HCT116 (cell line): ENCODE measurements at regions not wholly inside any gene's neighbourhood (a gene's known extent, or its start where the extent isn't known, plus 50 kb on each side); places are given as distances from the start of the nearest gene placed in this dataset.

ENCODE experiments used
- ATAC-seq: fragments of 200-7000 bp; cut with Tn5 transposase; 2 replicates; pipeline ENCODE4 v1.9.1; 2020; ENCODE audit warnings: mild to moderate bottlenecking, moderate library complexity
- BruUV-seq: library from RNA; stranded (reverse); fragments of 400-500 nt; replicated peaks from 2 replicates; lab custom pipeline; 2021; lab: Mats Ljungman, UMichigan
- CTCF ChIA-PET: fragments of 300-600 bp; sonication (Branson Sonifier 250); formaldehyde crosslinking; loops from one replicate; lab custom pipeline; 2021; ENCODE audit warnings: antibody characterized with exemption; lab: Charles Lee
- POLR2A ChIA-PET: fragments of 300-600, 350-600 bp; sonication (Branson Sonifier 250); formaldehyde crosslinking; loops from one replicate; lab custom pipeline; 2021; ENCODE audit warnings: antibody characterized with exemption; lab: Charles Lee
- RAD21 ChIA-PET, 2 experiments: fragments of 300-600 bp; sonication (Branson Sonifier 250); formaldehyde crosslinking; loops; one replicate each; lab custom pipeline; 2023; ENCODE audit warnings: low total read pairs in 2 of 2; ENCODE audit not compliant: uncharacterized antibody in 2 of 2, unreplicated experiment in 2 of 2, low non-redundant PET in 1 of 2; lab: Charles Lee
- DNase-seq: peaks from one replicate; pipeline ENCODE4 v3.0.0-alpha.2; 2010; ENCODE audit warnings: low read depth, low spot score
- H2AFZ ChIP-seq: fragments of 200-600 bp; shearing (Covaris generic), sonication (generic); 2 replicates; pipeline ENCODE4 v1.6.1; 2017; ENCODE audit warnings: low read depth, mixed run types, mixed read lengths, antibody characterized with exemption, low read length; ENCODE audit not compliant: poor library complexity, severe bottlenecking
- H3K27ac ChIP-seq: 2 replicates; pipeline ENCODE4 v1.5.1; 2012; ENCODE audit warnings: low read depth, low read length
- H3K27me3 ChIP-seq: fragments of 200-600 bp; sonication (generic); 2 replicates; pipeline ENCODE4 v1.6.1; 2016; ENCODE audit warnings: mixed run types, low read length, mixed read lengths; ENCODE audit not compliant: insufficient read depth
- H3K36me3 ChIP-seq, 2 experiments: fragments of 200-500 bp in 1 of 2; fragments of 200-600 bp in 1 of 2; sonication (Bioruptor generic) in 1 of 2; sonication (generic) in 1 of 2; 2 replicates each; pipeline versions ENCODE4 v1.5.1 to v1.6.1; 2014 to 2016; ENCODE audit warnings: low read length in 2 of 2, inconsistent platforms in 1 of 2, mixed read lengths in 1 of 2, mixed run types in 1 of 2; ENCODE audit not compliant: insufficient read depth in 2 of 2, control insufficient read depth in 1 of 2
- H3K4me1 ChIP-seq, 2 experiments: fragments of 200-600 bp in 1 of 2; sonication (generic) in 1 of 2; 2 replicates each; pipeline versions ENCODE4 v1.5.1 to v1.6.1; 2012 to 2017; ENCODE audit warnings: low read length in 2 of 2, inconsistent platforms in 1 of 2, mild to moderate bottlenecking in 1 of 2, mixed read lengths in 1 of 2, mixed run types in 1 of 2, moderate library complexity in 1 of 2; ENCODE audit not compliant: insufficient read depth in 2 of 2, control insufficient read depth in 1 of 2
- H3K4me2 ChIP-seq: fragments of 200-600 bp; sonication (generic); 2 replicates; pipeline ENCODE4 v1.6.1; 2017; ENCODE audit warnings: mixed run types, low read length, mixed read lengths
- H3K4me3 ChIP-seq, 2 experiments: fragments of 200-600 bp in 1 of 2; sonication (generic) in 1 of 2; replicated peaks in 1 of 2; 2 replicates each; pipeline ENCODE4 v1.5.1; 2011 to 2016; ENCODE audit warnings: low read length in 2 of 2, control low read depth in 1 of 2, low read depth in 1 of 2, mild to moderate bottlenecking in 1 of 2, mixed read lengths in 1 of 2, mixed run types in 1 of 2
- H3K79me2 ChIP-seq: fragments of 200-600 bp; sonication (generic); 2 replicates; pipeline ENCODE4 v1.6.1; 2017; ENCODE audit warnings: mild to moderate bottlenecking, mixed run types, low read length, moderate library complexity, mixed read lengths; ENCODE audit not compliant: insufficient read depth
- H3K9ac ChIP-seq: fragments of 200-600 bp; sonication (generic); 2 replicates; pipeline ENCODE4 v1.6.1; 2016; ENCODE audit warnings: low read length, mixed read lengths
- H3K9me2 ChIP-seq: fragments of 200-600 bp; sonication (generic), shearing (Covaris generic); 2 replicates; pipeline ENCODE4 v1.6.1; 2017; ENCODE audit warnings: mixed run types, mild to moderate bottlenecking, moderate library complexity; ENCODE audit not compliant: insufficient read depth
- H3K9me3 ChIP-seq, 2 experiments: fragments of 200-500 bp in 1 of 2; fragments of 200-600 bp in 1 of 2; sonication (Bioruptor generic) in 1 of 2; sonication (generic) in 1 of 2; 2 replicates each; pipeline ENCODE4 v1.6.1; 2014 to 2017; ENCODE audit warnings: low read length in 2 of 2, mixed read lengths in 2 of 2, inconsistent platforms in 1 of 2, low read depth in 1 of 2, mild to moderate bottlenecking in 1 of 2, mixed run types in 1 of 2, moderate library complexity in 1 of 2; ENCODE audit not compliant: control insufficient read depth in 1 of 2, insufficient read depth in 1 of 2
- H4K20me1 ChIP-seq: fragments of 200-600 bp; sonication (generic), shearing (Covaris generic); 2 replicates; pipeline ENCODE4 v1.6.1; 2017; ENCODE audit warnings: mixed run types, mild to moderate bottlenecking, moderate library complexity; ENCODE audit not compliant: insufficient read depth
- CBX3 ChIP-seq: IDR thresholded peaks from 2 replicates; pipeline ENCODE4 v1.6.1; 2012; ENCODE audit warnings: low read depth
- CEBPB ChIP-seq: IDR thresholded peaks from 2 replicates; pipeline ENCODE4 v1.6.1; 2012; ENCODE audit warnings: low read depth
- POLR2AphosphoS5 ChIP-seq: IDR thresholded peaks from 2 replicates; pipeline ENCODE4 v1.6.1; 2011; ENCODE audit warnings: mild to moderate bottlenecking, low read depth, low read length, moderate library complexity
- RAD21 ChIP-seq: IDR thresholded peaks from 2 replicates; pipeline ENCODE4 v1.6.1; 2012; ENCODE audit warnings: low read depth, mild to moderate bottlenecking
- REST ChIP-seq: IDR thresholded peaks from 2 replicates; pipeline ENCODE4 v1.6.1; 2012; ENCODE audit warnings: low read depth
- SRF ChIP-seq: IDR thresholded peaks from 2 replicates; pipeline ENCODE4 v1.6.1; 2012; ENCODE audit warnings: low read depth
- ZFX ChIP-seq: fragments of 450-650 bp; IDR thresholded peaks from 2 replicates; pipeline ENCODE4 v1.6.1; 2017
- ZNF274 ChIP-seq: fragments of 200-500 bp; sonication (Bioruptor generic); IDR thresholded peaks from 2 replicates; pipeline ENCODE4 v1.6.1; 2014; ENCODE audit warnings: mild to moderate bottlenecking, low read depth, low read length, inconsistent platforms
- intact Hi-C: fragments of 100-400 bp; cut with micrococcal nuclease; formaldehyde crosslinking; loops from 2 replicates; pipeline ENCODE4 v1.10.0; 2022

- H3K27me3 ChIP-seq: no peaks in the 10 kb centered on the region
- DNase-seq: no peak
- no peak overlapping the region for H3K4me2 ChIP-seq
- H3K4me1 ChIP-seq: peaks cover 30 to 31% of the 10 kb centered on the region in 2 experiments
- BruUV-seq: no TSS peak
- no peaks in the 10 kb centered on the region for H3K9me3 ChIP-seq
- no peak overlapping the region for H3K27ac ChIP-seq
- H3K79me2 ChIP-seq: peaks cover 29% of the 10 kb centered on the region
- no peak for TF ChIP-seq REST
- TF ChIP-seq RAD21: no peak
- TF ChIP-seq POLR2AphosphoS5: no peak
- no peak for TF ChIP-seq ZFX
- no peak for TF ChIP-seq CEBPB
- TF ChIP-seq SRF: no peak
- no peak for TF ChIP-seq ZNF274
- TF ChIP-seq CBX3: no peak
- no peak for ATAC-seq
- intact Hi-C loops: loop anchor here (5.0 kb wide), 1 partner anchor 47 kb away; no protein-coding TSS in a partner anchor
- H4K20me1 ChIP-seq: no peaks in the 10 kb centered on the region
- ChIA-PET POLR2A (no interaction called here), RAD21 (no interaction called here), CTCF (no interaction called here)
- H3K9ac ChIP-seq: no peak overlapping the region
- H3K36me3 ChIP-seq: no peaks in the 10 kb centered on the region
- no peak overlapping the region for H2AFZ ChIP-seq
- H3K4me3 ChIP-seq: no peak overlapping the region
- H3K9me2 ChIP-seq: no peaks in the 10 kb centered on the region
Observed at GRCh38 chr1:39134768-39135333, 69.6 kb upstream of the MACF1 start.
